ENCODE measurements at regions not wholly inside any gene's neighbourhood (a gene's known extent, or its start where the extent isn't known, plus 50 kb on each side); places are given as distances from the start of the nearest gene placed in this dataset.

DNA sequence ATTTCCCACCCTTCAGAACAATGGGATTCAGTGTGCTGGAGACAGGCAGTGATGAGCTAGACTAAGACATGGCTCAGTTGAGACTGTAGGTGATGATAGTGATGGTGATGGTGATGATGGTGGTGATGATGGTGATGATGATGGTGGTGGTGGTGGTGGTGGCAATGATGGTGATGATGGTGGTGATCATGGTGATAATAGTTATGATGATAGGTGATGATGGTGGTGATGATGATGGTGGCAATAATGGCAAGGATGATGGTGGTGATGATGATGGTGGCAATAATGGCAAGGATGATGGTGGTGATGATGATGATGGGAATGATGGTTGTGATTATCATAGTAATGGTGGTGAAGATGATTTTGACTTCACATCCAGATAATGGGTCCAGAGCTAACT, 176.7 kb downstream of the NXNL2 start:
- Histone ChIP-seq H2BK120ac (ENCODE audit: low read depth, low read length, poor library complexity, severe bottlenecking) (no peak overlapping the region), H3K23ac (ENCODE audit: insufficient read length, low read depth, low read length) (no peak overlapping the region), H2BK20ac (ENCODE audit: low read depth, low read length, poor library complexity, severe bottlenecking) (no peak overlapping the region), H2BK12ac (ENCODE audit: insufficient read length, low read depth, low read length) (no peak overlapping the region), H3K4me1 (ENCODE audit: insufficient read depth, low read length) (no peaks in the 10 kb centered on the region), H3K14ac (ENCODE audit: insufficient read depth, low read length) (no peak overlapping the region), H3K4me2 (ENCODE audit: insufficient read depth, insufficient read length, low read length) (no peak overlapping the region), H3K18ac (ENCODE audit: insufficient read length, low read depth, low read length) (no peak overlapping the region), H3T11ph (ENCODE audit: low read length) (no peak overlapping the region), H2AK5ac (ENCODE audit: insufficient read length, low read length) (no peak overlapping the region), H2BK5ac (ENCODE audit: insufficient read length, low read length) (no peak overlapping the region), H3K79me2 (ENCODE audit: insufficient read depth, low read length) (no peaks in the 10 kb centered on the region), H4K91ac (ENCODE audit: insufficient read length, low read depth, low read length) (no peak overlapping the region), H3K4ac (ENCODE audit: low read depth, low read length) (no peak overlapping the region), H4K5ac (ENCODE audit: insufficient read length, low read depth, low read length) (no peak overlapping the region), H4K20me1 (ENCODE audit: control insufficient read depth, insufficient read depth, insufficient read length) (no peaks in the 10 kb centered on the region), H2BK15ac (ENCODE audit: low read depth, low read length) (no peak overlapping the region), H3K9me3 (ENCODE audit: control insufficient read depth, low read depth, low read length) (no peaks in the 10 kb centered on the region), H3K9ac (ENCODE audit: extremely low read depth, insufficient read length, low read length) (no peak overlapping the region), H3K27me3 (ENCODE audit: insufficient read depth, low read length) (no peaks in the 10 kb centered on the region), H3K23me2 (ENCODE audit: insufficient read length, low read depth, low read length, poor library complexity, severe bottlenecking) (no peaks in the 10 kb centered on the region), H3K56ac (ENCODE audit: insufficient read length, low read depth, low read length) (no peak overlapping the region), H3K79me1 (ENCODE audit: insufficient read depth, low read depth, low read length, poor library complexity, severe bottlenecking) (no peaks in the 10 kb centered on the region), H3K27ac (ENCODE audit: insufficient read length, low read depth, low read length) (no peak overlapping the region), H4K8ac (replicated peaks; ENCODE audit: insufficient read length, low read depth, low read length) (no peak overlapping the region), H2AFZ (ENCODE audit: low read length) (no peak overlapping the region)
- DNase-seq = no peak
- Mint-ChIP-seq H3K36me3 (ENCODE audit: insufficient read depth in 1 of 3, low read depth in 3 of 3) (no peaks in the 10 kb centered on the region), H3K27ac (no peak overlapping the region), H3K27me3 (ENCODE audit: low read depth) (peaks cover 4% of the 10 kb centered on the region; the same call in 1 of the 2 replicates), H3K9me3 (no peaks in the 10 kb centered on the region; a peak in 3 of 5 replicates), H3K4me3 (no peak overlapping the region), H3K4me1 (no peaks in the 10 kb centered on the region)
- TF ChIP-seq, protein P1, sequence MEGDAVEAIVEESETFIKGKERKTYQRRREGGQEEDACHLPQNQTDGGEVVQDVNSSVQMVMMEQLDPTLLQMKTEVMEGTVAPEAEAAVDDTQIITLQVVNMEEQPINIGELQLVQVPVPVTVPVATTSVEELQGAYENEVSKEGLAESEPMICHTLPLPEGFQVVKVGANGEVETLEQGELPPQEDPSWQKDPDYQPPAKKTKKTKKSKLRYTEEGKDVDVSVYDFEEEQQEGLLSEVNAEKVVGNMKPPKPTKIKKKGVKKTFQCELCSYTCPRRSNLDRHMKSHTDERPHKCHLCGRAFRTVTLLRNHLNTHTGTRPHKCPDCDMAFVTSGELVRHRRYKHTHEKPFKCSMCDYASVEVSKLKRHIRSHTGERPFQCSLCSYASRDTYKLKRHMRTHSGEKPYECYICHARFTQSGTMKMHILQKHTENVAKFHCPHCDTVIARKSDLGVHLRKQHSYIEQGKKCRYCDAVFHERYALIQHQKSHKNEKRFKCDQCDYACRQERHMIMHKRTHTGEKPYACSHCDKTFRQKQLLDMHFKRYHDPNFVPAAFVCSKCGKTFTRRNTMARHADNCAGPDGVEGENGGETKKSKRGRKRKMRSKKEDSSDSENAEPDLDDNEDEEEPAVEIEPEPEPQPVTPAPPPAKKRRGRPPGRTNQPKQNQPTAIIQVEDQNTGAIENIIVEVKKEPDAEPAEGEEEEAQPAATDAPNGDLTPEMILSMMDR (conservative IDR thresholded peaks at IDR 0.05) = no peak

Measured in H9 (cell line).